Uterus (tissue), 2 donors: ENCODE measurements at regions not wholly inside any gene's neighbourhood (a gene's known extent, or its start where the extent isn't known, plus 50 kb on each side); places are given as distances from the start of the nearest gene placed in this dataset.

Experiments used
- POLR2A ChIP-seq, 2 donors: fragments of 450-650 bp; IDR thresholded peaks; one replicate each; pipeline ENCODE4 v1.6.1; 2016; ENCODE audit warnings: antibody characterized with exemption in 2 of 2, mild to moderate bottlenecking in 1 of 2, moderate library complexity in 1 of 2
- TF ChIP-seq, protein P1 (sequence below), 4 experiments: fragments of 200-600 bp in 2 of 4; fragments of 450-650 bp in 2 of 4; sonication (generic) in 2 of 4; IDR thresholded peaks; one replicate each; pipeline ENCODE4 v1.5.1; 2016 to 2019; ENCODE audit warnings: antibody characterized with exemption in 4 of 4, mild to moderate bottlenecking in 2 of 4, moderate library complexity in 1 of 4

- TF ChIP-seq, protein P1, sequence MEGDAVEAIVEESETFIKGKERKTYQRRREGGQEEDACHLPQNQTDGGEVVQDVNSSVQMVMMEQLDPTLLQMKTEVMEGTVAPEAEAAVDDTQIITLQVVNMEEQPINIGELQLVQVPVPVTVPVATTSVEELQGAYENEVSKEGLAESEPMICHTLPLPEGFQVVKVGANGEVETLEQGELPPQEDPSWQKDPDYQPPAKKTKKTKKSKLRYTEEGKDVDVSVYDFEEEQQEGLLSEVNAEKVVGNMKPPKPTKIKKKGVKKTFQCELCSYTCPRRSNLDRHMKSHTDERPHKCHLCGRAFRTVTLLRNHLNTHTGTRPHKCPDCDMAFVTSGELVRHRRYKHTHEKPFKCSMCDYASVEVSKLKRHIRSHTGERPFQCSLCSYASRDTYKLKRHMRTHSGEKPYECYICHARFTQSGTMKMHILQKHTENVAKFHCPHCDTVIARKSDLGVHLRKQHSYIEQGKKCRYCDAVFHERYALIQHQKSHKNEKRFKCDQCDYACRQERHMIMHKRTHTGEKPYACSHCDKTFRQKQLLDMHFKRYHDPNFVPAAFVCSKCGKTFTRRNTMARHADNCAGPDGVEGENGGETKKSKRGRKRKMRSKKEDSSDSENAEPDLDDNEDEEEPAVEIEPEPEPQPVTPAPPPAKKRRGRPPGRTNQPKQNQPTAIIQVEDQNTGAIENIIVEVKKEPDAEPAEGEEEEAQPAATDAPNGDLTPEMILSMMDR (IDR thresholded peaks at IDR 0.05) = no peak
- no peak for TF ChIP-seq POLR2A (IDR thresholded peaks at IDR 0.05)
Observed at GRCh38 chr1:217138799-217139466, 415.7 kb upstream of the ESRRG start.
